Amniotic stem cell (primary cell): ENCODE measurements at regions not wholly inside any gene's neighbourhood (a gene's known extent, or its start where the extent isn't known, plus 50 kb on each side); places are given as distances from the start of the nearest gene placed in this dataset.

Experiments used
- DNase-seq: peaks from one replicate; lab custom pipeline; 2025; lab: John Stamatoyannopoulos, UW

DNA sequence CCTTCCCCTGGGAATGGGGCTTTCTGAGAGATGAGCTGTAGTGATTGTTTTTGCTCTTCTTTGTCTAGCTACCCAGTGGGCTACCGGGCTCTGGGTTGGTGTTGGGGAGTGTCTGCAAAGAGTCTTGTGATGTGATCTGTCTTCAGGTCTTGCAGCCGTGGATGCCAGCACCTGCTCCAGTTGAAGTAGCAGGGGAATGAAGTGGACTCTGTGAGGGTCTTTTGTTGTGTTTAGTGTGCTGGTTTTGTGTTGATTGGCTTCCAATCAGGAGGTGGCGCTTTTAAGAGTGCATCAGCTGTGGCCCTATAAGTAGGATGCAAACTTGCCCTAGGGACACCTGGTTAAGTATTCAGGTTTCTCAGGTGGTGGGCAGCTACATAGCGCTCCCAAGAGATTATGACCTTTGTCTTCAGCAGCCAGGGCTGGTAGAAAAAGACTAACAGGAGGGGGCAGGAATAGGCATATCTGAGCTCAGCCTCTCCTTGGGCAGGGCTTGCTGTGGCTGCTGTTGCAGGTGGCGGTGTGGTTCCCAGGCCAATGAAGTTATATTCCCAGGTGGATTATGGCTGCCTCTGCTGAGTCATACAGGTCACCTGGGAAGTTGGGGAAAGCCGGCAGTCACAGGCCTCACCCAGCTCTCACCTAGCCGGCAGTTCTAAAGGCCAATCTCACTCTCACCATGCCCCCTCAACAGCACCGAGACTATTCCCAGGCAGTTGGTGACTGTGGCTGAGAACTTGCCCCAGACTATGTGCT is 315.7 kb upstream of the C11orf87 start:
- no peak for DNase-seq

DNA sequence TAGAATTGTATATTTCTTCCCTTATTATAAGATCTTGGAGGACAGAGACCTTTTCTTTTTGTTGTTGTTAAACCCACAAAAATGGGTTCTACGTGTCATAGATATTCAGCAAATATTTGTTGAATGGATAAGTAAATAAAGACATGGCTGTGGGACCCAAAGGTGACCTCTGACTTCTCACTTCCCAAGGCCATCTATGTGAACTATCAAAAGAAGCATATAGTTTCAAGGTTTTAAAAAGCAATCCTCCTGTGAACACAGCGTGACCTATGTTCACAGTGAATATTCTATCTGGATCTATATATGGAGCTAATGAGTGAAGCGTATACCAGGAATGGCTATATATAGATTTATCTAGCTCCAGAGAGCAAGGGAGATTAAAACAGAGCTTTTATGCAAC is 312.8 kb upstream of the C11orf87 start:
- no peak for DNase-seq

GRCh38 chr11:109109571-109110315 is 312.2 kb upstream of the C11orf87 start:
- no peak for DNase-seq

GRCh38 chr11:109112261-109112660 is 309.7 kb upstream of the C11orf87 start:
- no peak for DNase-seq

DNA sequence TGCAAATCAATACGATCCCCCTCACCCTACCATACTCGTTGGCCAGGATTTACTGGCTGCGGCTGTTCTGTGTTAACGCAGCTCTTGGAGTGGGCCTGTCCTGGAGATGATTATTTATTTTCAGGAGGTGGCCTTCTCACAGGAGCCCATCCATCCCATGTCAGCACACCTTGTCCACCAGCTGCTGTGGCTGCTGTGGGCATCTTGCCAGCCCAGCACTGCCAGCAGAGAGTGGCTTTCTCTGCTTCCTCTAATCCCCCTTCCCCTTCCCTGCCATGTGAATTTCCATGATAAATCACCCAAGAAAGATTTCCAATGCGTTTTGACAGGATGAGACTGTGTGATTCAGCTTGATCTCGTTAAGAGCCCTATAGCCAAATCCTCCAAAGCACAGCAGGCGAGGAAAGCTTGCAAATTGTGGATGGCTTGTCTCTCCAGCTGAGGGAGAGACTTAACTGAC is 309.1 kb upstream of the C11orf87 start:
- no peak for DNase-seq

DNA sequence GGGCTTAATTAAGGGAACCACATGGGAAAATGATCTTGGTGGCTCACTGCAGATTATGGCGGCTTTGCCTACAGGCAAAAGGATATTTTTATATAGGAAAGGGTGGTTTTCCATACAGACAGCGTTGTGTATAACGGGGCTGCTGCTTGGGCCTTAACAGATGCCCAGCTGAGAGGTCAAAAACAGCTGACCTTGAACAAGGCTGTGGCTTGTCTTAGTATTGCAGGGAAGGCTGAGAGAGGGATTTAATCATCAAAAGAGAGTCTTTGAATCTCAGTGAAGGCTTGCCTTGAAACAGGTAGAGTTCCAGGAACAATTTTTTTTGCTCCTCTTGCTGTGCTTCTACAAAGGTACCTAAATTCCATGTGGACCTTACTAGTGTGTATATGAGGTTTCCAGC is 301.6 kb upstream of the C11orf87 start:
- DNase-seq = no peak

DNA sequence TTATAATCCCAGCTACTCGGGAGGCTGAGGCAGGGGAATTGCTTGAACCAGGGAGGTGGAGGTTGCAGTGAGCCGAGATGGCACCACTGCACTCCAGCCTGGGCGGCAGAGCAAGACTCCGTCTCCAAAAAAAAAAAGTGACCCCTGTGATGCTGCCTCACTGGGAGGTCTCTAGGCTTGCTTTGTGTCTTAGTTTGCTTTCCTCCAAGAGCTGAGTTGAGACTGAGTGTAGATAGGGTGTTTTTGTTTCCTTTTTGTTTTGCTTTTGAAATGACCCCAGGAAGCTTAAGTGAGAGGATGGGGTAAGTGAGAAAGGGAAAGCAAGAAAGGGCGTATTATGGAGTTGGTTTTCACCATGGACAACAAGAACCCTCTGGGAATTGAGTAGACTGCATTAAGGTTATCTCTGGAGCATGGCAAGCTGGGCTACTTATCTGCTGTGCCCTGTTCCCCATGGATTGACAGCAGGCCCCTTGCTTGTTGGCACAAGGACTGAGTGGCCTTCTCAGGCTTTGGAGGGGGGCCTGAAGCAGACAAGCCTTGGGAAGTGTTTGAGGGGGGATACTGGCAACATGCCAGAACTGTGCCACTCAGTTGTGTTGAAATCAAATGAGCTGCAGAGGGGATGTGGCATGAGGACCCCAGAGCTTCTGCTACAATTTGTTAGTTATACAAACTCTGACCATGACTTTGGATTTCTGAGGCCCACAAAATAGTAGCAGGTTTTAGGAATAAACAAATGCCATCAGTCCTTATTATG is 300.6 kb upstream of the C11orf87 start:
- no peak for DNase-seq

GRCh38 chr11:109123816-109124787 is 297.9 kb upstream of the C11orf87 start:
- DNase-seq = no peak

DNA sequence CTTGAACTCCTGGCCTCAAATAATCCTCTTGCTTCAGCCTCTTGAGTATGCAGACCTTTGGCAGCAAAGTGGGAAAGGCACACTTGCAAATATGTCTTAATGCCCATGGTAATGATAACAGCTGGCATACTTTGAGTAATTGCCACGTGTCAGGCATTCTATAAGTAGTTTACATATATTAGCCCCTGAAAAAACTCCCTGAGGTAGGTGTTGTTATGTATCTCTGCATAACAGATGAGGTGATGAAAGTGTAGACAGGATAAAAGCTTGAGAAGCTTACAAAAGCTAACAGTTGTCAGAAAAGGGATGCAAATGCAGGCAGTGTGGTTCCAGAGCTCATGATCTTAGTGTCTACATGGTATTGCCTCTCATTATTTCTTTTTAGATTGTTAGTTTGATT is 291.1 kb upstream of the C11orf87 start:
- no peak for DNase-seq

GRCh38 chr11:109132539-109132938 is 289.5 kb upstream of the C11orf87 start:
- no peak for DNase-seq

DNA sequence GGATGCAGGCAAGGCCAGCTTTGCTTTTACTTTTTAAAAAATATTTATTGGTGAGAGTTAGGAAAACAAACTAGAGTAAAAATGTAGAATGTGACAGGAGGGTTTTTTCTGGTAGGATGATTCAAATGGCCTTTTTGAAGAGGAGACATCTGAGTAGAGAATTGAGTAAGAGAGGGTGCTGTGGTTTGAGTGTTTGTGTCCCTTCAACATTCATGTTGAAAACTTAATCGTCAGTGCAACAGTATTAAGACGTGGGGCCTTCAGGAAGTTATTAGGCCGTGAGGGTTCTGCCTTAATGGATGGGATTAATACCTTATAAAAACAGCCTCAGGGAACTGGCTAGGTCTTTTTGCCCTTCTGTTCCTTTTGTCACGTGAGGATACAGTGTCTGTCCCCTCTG is 288.8 kb upstream of the C11orf87 start:
- no peak for DNase-seq

- no peak for DNase-seq
Observed at GRCh38 chr11:109135627-109136026, 286.4 kb upstream of the C11orf87 start.

- no peak for DNase-seq
Observed at GRCh38 chr11:109138196-109138595, 283.8 kb upstream of the C11orf87 start.

DNA sequence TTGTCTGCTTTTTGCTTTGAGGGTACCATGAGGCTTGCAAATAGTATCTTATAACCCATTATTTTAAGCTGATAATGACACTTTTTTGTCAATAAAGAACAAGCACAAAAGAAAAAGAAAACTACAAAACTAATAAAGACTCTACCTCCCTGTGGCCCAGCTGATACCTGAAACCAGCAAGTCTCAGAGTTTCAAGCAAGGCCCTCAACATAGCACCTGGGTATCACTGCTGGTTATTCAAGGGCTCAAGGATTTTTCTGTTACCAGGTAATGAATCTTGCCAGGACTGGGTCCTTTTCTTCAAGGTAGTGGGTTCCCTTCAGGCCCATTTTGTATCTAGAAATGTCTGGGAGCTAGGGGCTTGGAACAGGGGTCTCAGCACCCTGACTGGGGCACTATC is 281.6 kb upstream of the C11orf87 start:
- no peak for DNase-seq

DNA sequence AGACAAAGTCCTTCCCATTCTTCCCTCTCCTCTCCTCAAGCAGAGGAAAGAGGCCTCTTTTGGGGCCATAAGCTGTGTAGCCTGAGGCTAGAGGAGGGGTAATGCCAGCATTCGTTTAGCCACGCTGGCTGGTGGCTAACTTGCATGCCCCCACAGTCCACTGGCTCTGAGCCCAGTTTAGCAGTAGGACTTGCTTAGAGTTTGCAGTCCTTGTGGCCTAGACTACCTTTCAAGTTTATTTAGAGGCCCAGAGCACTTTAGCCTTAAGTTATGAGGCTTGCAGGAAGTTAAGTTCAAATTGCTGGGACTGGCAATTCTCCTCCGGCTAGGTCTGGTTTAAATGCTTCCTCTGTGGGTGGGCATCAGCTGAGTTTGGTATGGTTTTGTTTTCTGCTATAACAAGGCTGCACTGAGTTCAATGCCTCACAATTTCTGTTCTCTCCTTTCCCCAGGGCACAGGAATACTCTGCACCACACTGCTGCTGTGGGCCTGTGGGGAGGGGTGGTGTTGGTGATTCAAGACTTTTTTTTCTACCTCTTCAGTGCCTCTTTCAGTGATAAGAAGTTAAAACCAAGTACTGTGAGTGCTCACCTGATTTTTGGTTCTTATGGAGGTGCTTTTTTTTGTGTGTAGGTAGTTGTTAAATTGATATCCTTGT is 281.0 kb upstream of the C11orf87 start:
- DNase-seq = no peak

DNA sequence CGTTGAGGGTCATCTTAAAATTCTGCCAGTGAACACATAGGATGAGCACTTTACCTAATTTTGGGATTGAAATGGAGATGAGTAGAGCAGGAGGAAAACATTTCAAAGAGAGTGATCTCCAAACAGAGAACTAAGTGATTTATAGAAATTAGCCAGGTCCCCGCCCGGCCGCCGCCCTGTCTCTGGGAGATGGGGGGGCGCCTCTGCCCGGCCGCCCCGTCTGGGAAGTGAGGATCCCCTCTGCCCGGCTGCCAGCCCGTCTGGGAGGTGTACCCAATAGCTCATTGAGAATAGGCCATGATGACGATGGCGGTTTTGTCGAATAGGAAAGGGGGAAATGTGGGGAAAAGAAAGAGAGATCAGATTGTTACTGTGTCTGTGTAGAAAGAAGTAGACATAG is 276.7 kb upstream of the C11orf87 start:
- no peak for DNase-seq

DNA sequence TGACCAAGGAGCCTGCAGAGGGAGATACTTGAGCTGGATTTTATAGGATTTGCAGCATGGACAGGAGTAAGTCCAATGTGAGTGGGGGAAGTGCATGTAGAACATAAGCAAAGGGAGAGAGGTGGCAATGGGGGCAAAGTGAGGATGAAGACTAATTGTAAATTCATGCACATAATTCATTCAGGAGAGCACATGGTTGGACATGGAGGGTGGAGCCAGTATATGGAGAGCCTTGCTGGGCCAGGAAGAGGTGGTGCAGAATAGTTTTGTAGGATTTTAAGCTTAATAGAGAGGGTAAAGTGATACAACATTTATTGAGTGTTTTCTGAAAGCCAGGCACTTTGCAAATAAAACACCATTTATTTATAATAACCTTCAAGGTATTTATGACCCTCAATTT is 274.3 kb upstream of the C11orf87 start:
- DNase-seq = no peak

- no peak for DNase-seq
Observed at GRCh38 chr11:109148669-109149068, 273.3 kb upstream of the C11orf87 start.

DNA sequence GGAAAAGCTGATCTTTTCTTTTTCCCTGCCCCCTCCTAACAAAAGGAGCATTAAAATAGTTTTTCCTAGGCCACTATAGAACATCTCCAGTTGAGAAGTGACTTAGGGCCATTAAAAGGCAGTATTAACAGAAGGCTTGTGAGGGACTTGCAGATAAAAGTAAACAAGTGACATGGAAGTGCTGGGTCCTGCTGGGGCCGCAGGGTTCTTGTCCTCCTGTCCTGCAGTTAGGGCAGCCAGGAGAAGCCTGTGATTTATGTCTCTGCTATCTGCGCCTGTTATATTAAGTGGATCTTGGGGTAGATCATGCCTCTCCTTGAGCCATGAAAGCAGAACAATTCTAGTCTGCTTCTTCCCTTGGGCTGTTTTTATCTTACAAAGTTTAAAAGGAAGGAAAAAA is 271.4 kb upstream of the C11orf87 start:
- no peak for DNase-seq

DNA sequence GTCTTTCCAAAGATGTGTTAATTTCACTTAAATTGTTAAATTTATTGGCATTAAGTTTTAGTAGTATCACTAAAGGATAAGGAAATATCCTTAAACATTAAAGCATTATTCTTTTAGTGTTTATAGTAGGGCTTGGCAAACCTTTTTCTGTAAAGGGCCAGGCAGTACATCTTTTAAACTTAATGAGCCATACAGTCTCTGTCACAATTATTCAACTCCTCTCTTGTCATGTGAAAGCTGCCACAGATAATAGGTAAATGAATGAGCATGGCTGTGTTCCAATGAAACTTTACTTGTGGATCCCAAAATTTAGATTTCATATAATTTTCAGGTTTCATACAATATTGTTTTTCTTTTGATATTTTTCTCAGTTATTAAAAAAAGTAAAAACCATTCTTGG is 268.2 kb upstream of the C11orf87 start:
- no peak for DNase-seq

DNA sequence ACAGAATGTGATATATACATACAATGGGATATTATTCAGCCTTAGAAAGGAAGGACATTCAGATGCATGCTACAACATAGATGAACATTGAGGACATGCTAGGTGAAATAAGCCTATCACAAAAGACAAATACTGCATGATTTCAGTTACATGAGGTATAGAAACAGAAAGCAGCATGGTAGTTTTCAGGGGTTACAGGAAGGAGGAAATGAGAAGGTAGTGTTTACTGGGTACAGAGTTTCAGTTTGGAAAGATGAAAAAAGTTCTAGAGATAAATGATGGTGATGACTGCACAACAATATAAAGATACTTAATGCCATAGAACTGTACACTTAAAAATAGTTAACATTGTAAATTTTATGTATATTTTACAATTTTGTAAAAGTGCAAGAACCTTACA is 266.7 kb upstream of the C11orf87 start:
- DNase-seq = no peak
